ENCODE measurements at regions not wholly inside any gene's neighbourhood (a gene's known extent, or its start where the extent isn't known, plus 50 kb on each side); places are given as distances from the start of the nearest gene placed in this dataset.

DNA sequence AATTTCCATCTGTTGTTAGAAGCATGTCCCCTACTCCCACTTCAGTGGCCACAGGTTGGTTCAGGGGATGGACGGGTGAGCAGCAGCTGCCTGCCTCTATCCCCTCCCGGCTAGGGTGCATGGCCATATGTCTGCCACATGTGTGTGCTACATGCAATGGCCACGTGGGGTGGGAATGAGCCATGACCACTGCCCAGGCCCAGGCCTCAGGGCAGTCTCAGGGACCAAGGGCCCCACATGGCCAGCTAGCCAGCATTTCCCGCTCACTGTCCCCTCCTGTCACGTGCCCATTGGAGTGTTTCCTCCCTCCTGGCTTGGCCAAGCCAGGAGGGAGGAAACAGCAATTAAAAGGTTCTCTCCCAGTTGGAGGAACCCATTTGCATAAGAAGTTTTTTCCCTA, 117.1 kb downstream of the KCNS3 start:
- H3K36me3 ChIP-seq (ENCODE audit: control insufficient read depth, insufficient read depth, low read length), result no peaks in the 10 kb centered on the region
- H2AFZ ChIP-seq (ENCODE audit: low read length), result no peak overlapping the region
- no peaks in the 10 kb centered on the region for H3K4me1 ChIP-seq (ENCODE audit: control insufficient read depth, extremely low read depth, insufficient read depth, low read length)
- no peaks in the 10 kb centered on the region for H4K20me1 ChIP-seq (ENCODE audit: control insufficient read depth, extremely low read depth, insufficient read depth, low read length)
- H3K9ac ChIP-seq (ENCODE audit: insufficient read depth, low read length), result no peak overlapping the region
- H3K4me3 ChIP-seq (replicated peaks in 1 of 4; ENCODE audit: control extremely low read depth in 1 of 4, insufficient read depth in 1 of 4, low read depth in 3 of 4, low read length in 4 of 4), result no peak overlapping the region
- DNase-seq (ENCODE audit: low read depth in 2 of 2), result no peak
- no peak overlapping the region for H3K27ac ChIP-seq (ENCODE audit: insufficient read depth, low read length)
- no peaks in the 10 kb centered on the region for H3K79me2 ChIP-seq (ENCODE audit: control insufficient read depth, insufficient read depth, low read length)
- H3K4me2 ChIP-seq (ENCODE audit: extremely low read depth, insufficient read depth, low read length), result no peak overlapping the region
- no peaks in the 10 kb centered on the region for H3K27me3 ChIP-seq (ENCODE audit: control insufficient read depth, insufficient read depth, low read length)
- H3K9me3 ChIP-seq (ENCODE audit: control insufficient read depth, insufficient read depth, low read depth, low read length), result no peaks in the 10 kb centered on the region
- TF ChIP-seq, protein P1, sequence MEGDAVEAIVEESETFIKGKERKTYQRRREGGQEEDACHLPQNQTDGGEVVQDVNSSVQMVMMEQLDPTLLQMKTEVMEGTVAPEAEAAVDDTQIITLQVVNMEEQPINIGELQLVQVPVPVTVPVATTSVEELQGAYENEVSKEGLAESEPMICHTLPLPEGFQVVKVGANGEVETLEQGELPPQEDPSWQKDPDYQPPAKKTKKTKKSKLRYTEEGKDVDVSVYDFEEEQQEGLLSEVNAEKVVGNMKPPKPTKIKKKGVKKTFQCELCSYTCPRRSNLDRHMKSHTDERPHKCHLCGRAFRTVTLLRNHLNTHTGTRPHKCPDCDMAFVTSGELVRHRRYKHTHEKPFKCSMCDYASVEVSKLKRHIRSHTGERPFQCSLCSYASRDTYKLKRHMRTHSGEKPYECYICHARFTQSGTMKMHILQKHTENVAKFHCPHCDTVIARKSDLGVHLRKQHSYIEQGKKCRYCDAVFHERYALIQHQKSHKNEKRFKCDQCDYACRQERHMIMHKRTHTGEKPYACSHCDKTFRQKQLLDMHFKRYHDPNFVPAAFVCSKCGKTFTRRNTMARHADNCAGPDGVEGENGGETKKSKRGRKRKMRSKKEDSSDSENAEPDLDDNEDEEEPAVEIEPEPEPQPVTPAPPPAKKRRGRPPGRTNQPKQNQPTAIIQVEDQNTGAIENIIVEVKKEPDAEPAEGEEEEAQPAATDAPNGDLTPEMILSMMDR (conservative IDR thresholded peaks at IDR 0.05 in 1 of 2, IDR thresholded peaks at IDR 0.05 in 1 of 2; ENCODE audit: low read depth in 1 of 2, low read length in 2 of 2), result no peak
- no peak for TF ChIP-seq EZH2 (IDR thresholded peaks at IDR 0.05; ENCODE audit: low read length, missing control alignments)

All from fibroblast of lung (primary cell).